GM18502 (cell line): ENCODE measurements at regions not wholly inside any gene's neighbourhood (a gene's known extent, or its start where the extent isn't known, plus 50 kb on each side); places are given as distances from the start of the nearest gene placed in this dataset.

Experiments used
- ATAC-seq: cut with Tn5 transposase; IDR thresholded peaks from one replicate; pipeline ENCODE4 v1.9.1; 2021; ENCODE audit warnings: mild to moderate bottlenecking; ENCODE audit not compliant: unreplicated experiment, poor library complexity

DNA sequence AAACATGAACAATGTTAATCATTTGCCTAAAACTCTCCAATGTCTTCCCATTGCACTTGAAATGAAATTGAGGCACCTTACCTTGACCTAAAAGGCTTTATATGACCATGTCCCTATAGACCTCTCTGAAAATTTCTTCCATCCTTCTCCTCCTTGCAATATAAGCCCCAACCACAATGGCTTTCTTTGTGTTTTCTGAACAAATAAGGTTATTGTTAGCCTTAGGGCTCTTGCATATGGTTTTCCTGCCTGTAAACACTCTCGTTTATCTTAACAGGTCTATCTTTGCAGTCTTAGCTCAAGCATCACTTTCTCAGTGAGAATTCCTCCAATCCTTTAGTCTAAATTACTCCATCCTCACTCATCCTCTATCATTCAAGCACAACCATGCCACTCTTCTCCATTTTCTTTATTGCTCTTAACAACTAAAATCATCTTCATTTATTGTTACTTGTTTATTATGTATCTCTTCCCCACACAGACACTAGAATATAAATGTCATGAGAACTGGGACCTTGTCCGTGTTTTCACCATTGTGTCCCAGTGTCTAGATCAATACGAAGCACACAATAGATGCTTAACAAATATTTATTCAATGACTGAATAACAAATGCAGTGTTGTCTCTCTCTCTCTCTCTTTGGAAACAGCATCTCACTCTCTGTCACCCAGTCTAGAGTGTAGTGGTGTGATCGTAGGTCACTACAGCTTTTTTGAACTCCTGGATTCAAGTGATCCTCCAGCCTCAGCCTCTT is 129.3 kb downstream of the RDH14 start:
- ATAC-seq = no peak

DNA sequence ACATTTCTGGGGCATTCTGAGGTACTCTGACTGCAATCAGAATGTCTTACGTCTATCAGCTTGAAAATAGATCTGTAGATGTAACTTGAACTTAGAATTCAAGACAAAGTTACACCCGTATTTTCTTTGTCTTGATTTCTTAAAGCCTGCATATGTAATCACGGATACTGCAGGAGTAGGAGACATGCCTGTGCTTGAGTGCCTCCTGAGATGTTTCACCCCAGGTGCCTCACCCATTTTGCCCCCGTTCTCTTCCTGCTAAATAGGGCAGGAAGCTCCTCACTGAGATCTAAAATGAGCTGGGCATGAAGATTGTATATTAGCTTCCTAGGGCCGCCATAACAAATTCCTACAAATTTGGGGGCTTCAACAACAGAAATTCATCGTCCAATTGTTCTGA is 131.9 kb downstream of the RDH14 start:
- no peak for ATAC-seq

DNA sequence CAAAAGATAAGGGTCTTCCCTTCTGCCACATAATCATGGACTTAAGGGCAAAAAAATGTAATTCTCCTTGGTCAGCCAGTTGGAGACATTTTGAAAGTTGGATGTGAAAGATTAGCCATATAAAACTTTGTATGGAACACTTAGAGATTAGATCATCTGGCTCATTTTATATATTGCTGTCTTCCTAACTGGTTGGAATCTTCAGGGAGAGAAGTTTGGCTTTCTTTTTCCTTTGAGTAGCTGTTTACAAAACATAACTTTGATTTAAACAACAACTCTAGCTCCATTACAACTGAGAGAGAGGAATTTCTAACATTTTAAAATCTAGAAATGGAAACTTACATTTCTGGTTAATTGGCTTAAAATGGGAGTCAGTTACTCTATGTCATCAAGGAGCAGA is 132.7 kb downstream of the RDH14 start:
- ATAC-seq = no peak

GRCh38 chr2:18426174-18426573 is 134.3 kb downstream of the RDH14 start:
- ATAC-seq = no peak

DNA sequence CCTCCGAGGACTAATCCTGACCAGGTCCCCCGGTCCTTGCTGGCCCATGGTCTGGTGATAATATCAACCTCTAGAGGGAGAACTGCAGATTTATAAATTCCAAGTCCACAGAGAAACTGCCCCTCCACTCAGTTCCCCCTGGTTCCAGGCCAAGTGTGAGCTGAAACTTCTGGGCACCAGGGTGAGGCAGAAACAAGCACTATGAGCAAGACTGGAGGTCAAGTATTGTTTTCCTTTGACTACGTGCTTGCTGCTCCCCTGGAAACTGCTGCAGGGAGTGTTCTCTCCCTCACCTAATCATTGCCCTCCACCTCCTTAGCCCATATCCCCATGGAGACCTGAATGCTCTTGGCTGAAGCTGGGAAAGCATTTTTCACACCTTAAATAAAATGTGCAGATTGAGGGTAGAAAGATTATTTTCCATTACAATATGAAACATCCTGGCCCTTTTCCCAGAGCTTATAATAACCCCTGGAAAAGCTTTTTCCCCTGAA is 135.2 kb downstream of the RDH14 start:
- no peak for ATAC-seq

GRCh38 chr2:18423636-18424035 is 136.8 kb downstream of the RDH14 start:
- no peak for ATAC-seq

- no peak for ATAC-seq
Observed at GRCh38 chr2:18422432-18423165, 137.9 kb downstream of the RDH14 start.

DNA sequence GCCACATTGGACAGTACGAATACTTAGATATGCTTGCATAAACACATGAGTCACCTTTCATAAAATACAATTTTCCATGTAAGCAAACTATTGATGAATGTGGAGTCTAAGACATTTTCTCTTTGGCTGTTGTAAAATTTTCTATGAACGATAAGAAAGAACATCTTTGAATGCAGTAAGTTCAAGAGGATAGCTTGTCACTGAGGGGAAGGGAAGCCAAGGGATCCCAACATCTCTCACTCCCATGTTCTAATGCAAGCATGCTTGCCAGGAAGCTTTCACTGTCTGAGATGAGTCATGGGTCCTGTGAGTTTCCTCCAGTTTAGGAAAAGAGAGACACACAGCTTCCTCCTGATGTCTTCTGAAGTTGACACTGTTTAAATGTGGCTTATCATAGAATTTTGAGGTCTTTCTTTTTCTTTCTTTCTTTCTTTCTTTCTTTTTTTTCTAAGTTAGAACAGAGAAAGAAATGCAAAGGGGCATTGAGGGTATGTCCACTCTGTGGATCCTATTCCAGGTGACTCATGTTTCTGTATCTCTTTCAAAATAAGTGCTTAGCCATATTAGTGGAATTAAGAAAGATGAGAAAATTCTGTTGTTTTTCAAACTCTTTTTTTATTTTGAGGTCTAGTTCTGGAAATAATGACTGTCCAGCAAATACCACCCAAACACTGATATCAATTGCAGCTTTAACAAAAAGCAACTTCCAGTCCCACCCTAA is 146.6 kb downstream of the RDH14 start:
- no peak for ATAC-seq

DNA sequence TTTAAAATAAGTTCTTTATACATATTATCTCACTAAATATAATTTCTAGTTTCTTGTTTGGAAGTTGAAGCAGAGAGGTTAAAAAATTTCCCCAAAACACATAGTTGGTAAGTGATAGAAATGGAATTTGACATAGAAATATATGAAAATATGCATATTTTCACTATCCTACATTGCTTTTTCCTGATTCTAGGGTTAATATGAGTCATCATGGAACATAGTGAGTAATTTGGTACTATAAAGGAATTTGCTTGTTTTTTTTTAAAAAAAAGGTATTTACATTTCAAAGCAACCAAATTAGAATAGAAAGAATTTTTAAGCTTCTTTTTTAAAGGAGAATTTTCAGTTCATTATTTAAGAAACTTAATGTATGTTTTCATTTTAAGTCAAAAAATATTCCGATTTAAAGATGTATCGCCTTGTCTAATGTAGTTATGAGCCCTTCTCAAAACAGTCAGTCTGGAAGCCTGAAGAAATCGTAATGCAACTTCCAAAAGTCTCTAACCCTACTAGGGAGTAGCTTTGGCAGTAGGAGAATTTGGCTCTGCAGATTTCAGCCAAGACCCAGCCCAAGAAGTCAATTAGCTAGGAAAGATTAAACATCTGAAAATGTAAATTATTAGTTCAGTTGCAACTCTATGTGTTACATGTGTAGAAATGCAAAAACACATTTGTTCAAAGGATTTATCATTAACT is 147.3 kb downstream of the RDH14 start:
- no peak for ATAC-seq

GRCh38 chr2:18411626-18412025 is 148.8 kb downstream of the RDH14 start:
- ATAC-seq = no peak

GRCh38 chr2:18410543-18410942 is 149.9 kb downstream of the RDH14 start:
- no peak for ATAC-seq

DNA sequence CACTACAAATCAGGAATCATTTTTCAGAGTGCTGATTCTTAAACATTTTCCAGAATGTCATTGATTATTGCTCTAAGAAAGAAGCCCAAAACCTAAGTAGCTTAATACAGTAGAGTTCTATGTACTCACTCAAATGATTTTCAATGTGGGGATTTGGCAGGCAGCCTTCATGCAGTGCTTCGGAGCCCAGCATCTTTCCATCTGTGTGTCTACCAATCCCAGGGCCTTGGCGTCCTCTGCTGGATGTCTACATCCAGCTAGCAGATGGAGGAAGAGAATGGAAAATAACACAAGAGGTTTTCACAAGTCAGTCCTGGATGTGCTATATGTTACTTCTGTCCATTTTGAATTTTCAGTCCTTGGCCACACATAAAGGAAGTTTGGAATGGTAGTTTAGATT is 151.8 kb downstream of the RDH14 start:
- no peak for ATAC-seq

- no peak for ATAC-seq
Observed at GRCh38 chr2:18406219-18406618, 154.2 kb downstream of the RDH14 start.

GRCh38 chr2:18404708-18405107 is 155.7 kb downstream of the RDH14 start:
- ATAC-seq = no peak

DNA sequence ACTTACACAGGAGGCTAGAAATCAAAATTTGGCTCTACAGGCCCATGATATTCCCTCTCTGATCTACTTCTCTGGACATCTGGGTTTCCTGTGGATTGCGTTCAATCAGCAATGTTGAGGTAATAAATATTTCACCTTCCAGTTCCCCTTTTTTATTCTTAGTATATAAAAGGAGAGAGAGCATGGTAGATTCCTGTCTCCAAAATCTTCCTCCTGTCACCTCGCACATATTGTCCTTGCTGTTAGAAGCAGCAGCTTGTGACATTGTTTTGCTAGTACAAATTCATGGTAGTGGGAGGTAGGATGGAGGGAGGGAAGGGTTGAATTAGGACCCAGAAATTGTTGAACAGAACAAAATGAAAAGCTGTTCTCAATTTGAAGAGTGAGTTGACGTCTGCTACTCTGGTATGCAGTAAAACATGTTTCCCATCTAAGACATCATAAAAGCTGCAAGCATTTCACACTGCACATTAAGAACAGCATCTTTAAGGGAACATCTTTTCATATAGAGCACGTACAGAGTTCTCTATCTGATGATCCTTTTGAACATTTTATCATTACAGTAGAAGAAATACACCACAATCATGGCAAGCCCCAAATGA is 156.4 kb downstream of the RDH14 start:
- ATAC-seq = no peak

GRCh38 chr2:18402831-18403230 is 157.6 kb downstream of the RDH14 start:
- no peak for ATAC-seq

GRCh38 chr2:18401471-18401870 is 159.0 kb downstream of the RDH14 start:
- no peak for ATAC-seq

GRCh38 chr2:18399601-18400000 is 160.9 kb downstream of the RDH14 start:
- ATAC-seq = no peak

- ATAC-seq = no peak
Observed at GRCh38 chr2:18398833-18399232, 161.6 kb downstream of the RDH14 start.

DNA sequence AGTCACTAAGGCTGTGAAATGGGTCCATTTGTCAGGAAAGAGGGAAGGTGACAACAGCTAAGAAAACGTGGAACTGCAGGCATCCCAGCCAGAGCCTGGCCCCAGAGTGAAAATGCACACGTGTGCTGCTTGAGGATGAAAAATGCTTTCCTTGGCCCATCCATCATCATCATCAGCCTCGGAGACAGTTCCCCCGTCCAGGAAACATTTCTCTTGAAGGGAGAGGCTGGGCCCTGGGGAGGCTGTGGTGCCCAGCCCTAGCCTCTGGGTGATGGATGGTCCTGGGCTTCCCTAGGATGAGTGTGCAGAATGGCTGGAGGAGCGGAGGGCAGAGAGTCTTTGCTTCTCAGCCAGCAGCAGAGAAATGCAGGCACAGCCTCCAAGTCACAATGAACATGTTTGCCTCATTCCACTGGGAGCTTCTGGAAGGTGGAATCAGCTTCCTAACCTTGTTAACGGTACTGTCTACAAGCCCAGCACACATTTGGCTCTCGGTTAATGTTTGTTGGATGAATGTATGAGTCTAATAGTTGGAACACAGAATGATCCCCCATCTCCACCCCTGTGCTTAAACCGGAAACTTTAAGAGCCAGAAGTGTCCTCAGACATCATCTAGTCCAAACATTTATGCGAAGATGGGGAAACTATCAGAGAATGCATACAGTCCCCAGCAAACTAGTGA is 164.0 kb downstream of the RDH14 start:
- no peak for ATAC-seq
